C4-2B (cell line): ENCODE measurements at regions not wholly inside any gene's neighbourhood (a gene's known extent, or its start where the extent isn't known, plus 50 kb on each side); places are given as distances from the start of the nearest gene placed in this dataset.

ENCODE experiments used
- ZFX ChIP-seq: fragments of 450-650 bp; IDR thresholded peaks from 2 replicates; pipeline ENCODE4 v1.6.1; 2017
- TF ChIP-seq, protein P1 (sequence below): fragments of 450-650 bp; conservative IDR thresholded peaks from 2 replicates; pipeline ENCODE4 v1.5.1; 2017; ENCODE audit warnings: mild to moderate bottlenecking

DNA sequence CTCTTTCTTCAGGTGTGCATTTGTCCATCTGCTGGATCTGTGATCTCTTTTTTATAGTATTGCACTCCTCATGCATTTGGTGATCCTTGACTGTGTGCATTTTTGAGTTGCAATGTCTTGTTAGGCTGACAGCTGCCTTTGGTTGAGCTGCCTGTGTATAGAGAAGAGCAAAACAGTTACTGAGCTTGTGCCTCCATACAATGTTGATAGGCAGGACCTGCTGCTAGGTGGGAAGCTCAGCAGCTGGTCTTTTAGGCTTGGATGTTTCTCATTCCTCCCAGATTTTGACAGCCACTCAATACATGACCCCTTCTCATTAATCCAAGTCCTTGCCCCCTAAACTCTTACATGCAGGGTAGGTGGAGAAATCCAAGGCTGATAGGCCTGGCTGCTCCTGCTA, 74.8 kb upstream of the PIAS1 start:
- TF ChIP-seq, protein P1, sequence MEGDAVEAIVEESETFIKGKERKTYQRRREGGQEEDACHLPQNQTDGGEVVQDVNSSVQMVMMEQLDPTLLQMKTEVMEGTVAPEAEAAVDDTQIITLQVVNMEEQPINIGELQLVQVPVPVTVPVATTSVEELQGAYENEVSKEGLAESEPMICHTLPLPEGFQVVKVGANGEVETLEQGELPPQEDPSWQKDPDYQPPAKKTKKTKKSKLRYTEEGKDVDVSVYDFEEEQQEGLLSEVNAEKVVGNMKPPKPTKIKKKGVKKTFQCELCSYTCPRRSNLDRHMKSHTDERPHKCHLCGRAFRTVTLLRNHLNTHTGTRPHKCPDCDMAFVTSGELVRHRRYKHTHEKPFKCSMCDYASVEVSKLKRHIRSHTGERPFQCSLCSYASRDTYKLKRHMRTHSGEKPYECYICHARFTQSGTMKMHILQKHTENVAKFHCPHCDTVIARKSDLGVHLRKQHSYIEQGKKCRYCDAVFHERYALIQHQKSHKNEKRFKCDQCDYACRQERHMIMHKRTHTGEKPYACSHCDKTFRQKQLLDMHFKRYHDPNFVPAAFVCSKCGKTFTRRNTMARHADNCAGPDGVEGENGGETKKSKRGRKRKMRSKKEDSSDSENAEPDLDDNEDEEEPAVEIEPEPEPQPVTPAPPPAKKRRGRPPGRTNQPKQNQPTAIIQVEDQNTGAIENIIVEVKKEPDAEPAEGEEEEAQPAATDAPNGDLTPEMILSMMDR: no peak
- TF ChIP-seq ZFX: no peak
